Left lung (tissue), 4 donors: ENCODE measurements at regions not wholly inside any gene's neighbourhood (a gene's known extent, or its start where the extent isn't known, plus 50 kb on each side); places are given as distances from the start of the nearest gene placed in this dataset.
A peak's percentile ranks its signal among the peaks of the same experiment; 100 is the strongest.

Experiments
- ATAC-seq: fragments of 200-7000 bp; cut with Tn5 transposase; one replicate; pipeline ENCODE4 v1.9.1; 2020; ENCODE audit warnings: moderate library complexity
- DNase-seq, 4 donors: peaks; one replicate each; pipeline ENCODE4 v3.0.0-alpha.2; 2013 to 2020
- H3K27ac ChIP-seq, 2 donors: fragments of 200-600 bp; sonication (generic) in 1 of 2; one replicate each; pipeline versions ENCODE4 v1.5.0 to v1.8.0; 2020 to 2021
- H3K27me3 ChIP-seq, 2 donors: fragments of 200-600 bp; sonication (generic) in 1 of 2; one replicate each; pipeline versions ENCODE4 v1.5.0 to v1.8.0; 2020 to 2021
- H3K36me3 ChIP-seq, 2 donors: fragments of 200-600 bp; sonication (generic) in 1 of 2; one replicate each; pipeline versions ENCODE4 v1.5.0 to v1.8.0; 2020 to 2021
- H3K4me1 ChIP-seq, 2 donors: fragments of 200-600 bp; one replicate each; pipeline ENCODE4 v1.8.0; 2021
- H3K4me3 ChIP-seq, 2 donors: fragments of 200-600 bp; sonication (generic) in 1 of 2; one replicate each; pipeline versions ENCODE4 v1.5.0 to v1.8.0; 2020 to 2021; ENCODE audit warnings: mild to moderate bottlenecking in 1 of 2
- H3K9me3 ChIP-seq, 2 donors: fragments of 200-600 bp; sonication (generic) in 1 of 2; one replicate each; pipeline versions ENCODE4 v1.5.0 to v1.8.0; 2020 to 2021
- CTCF ChIP-seq, 2 donors: fragments of 200-600 bp; sonication (generic) in 1 of 2; IDR thresholded peaks; one replicate each; pipeline versions ENCODE4 v1.5.0 to v1.8.0; 2021; ENCODE audit warnings: antibody characterized with exemption in 2 of 2
- intact Hi-C, 2 donors: fragments of 100-400 bp; cut with DNase I; formaldehyde crosslinking; loops; one replicate each; pipeline versions ENCODE4 v1.11.2 to v1.14.2; 2022
- donor health status: DM: no; HTN: yes; CAD: no.
- donor health status: DM: no; HTN: no; CAD: no.

- TF ChIP-seq CTCF (IDR thresholded peaks at IDR 0.05), result no peak
- no peak overlapping the region for H3K4me3 ChIP-seq
- no peaks in the 10 kb centered on the region for H3K36me3 ChIP-seq
- no peaks in the 10 kb centered on the region for H3K9me3 ChIP-seq
- ATAC-seq (peak; percentile 30), DNase-seq (peak in 2 of 4 donors; percentile 49 to 76)
- no peak overlapping the region for H3K27ac ChIP-seq
- no peaks in the 10 kb centered on the region for H3K27me3 ChIP-seq
- no peaks in the 10 kb centered on the region for H3K4me1 ChIP-seq
- intact Hi-C loops, result no loop called here
These were observed 397.0 kb downstream of the NXPE2 start for GRCh38 chr11:115075356-115075755.

GRCh38 chr11:115077740-115078139 is 399.4 kb downstream of the NXPE2 start:
- Histone ChIP-seq H3K27me3 (no peaks in the 10 kb centered on the region), H3K4me3 (no peak overlapping the region), H3K9me3 (no peaks in the 10 kb centered on the region), H3K4me1 (no peaks in the 10 kb centered on the region), H3K27ac (no peak overlapping the region), H3K36me3 (no peaks in the 10 kb centered on the region)
- DNase-seq, result no peak
- TF ChIP-seq CTCF (IDR thresholded peaks at IDR 0.05), result no peak
- intact Hi-C loops, result no loop called here
- no peak for ATAC-seq

GRCh38 chr11:115078461-115079438 is 400.4 kb downstream of the NXPE2 start:
- ATAC-seq, result no peak
- peaks cover 0 to 6% of the 10 kb centered on the region in 2 donors for H3K27me3 ChIP-seq
- intact Hi-C loops, result no loop called here
- no peaks in the 10 kb centered on the region for H3K36me3 ChIP-seq
- no peak for DNase-seq
- H3K27ac ChIP-seq, result no peak overlapping the region
- no peaks in the 10 kb centered on the region for H3K4me1 ChIP-seq
- TF ChIP-seq CTCF (IDR thresholded peaks at IDR 0.05), result no peak
- H3K4me3 ChIP-seq, result no peak overlapping the region
- no peaks in the 10 kb centered on the region for H3K9me3 ChIP-seq

GRCh38 chr11:115080923-115081680 is 402.8 kb downstream of the NXPE2 start:
- DNase-seq, result no peak
- Histone ChIP-seq H3K4me3 (no peak overlapping the region), H3K27ac (no peak overlapping the region), H3K36me3 (no peaks in the 10 kb centered on the region), H3K9me3 (no peaks in the 10 kb centered on the region), H3K4me1 (no peaks in the 10 kb centered on the region), H3K27me3 (peaks cover 0 to 9% of the 10 kb centered on the region in 2 donors)
- no peak for TF ChIP-seq CTCF (IDR thresholded peaks at IDR 0.05)
- intact Hi-C loops, result no loop called here
- ATAC-seq, result no peak

GRCh38 chr11:115081972-115082371 is 403.6 kb downstream of the NXPE2 start:
- Histone ChIP-seq H3K4me1 (no peaks in the 10 kb centered on the region), H3K27me3 (peaks cover 0 to 13% of the 10 kb centered on the region in 2 donors), H3K27ac (no peak overlapping the region), H3K4me3 (no peak overlapping the region), H3K9me3 (no peaks in the 10 kb centered on the region), H3K36me3 (no peaks in the 10 kb centered on the region)
- ATAC-seq (no peak), DNase-seq (no peak)
- no peak for TF ChIP-seq CTCF (IDR thresholded peaks at IDR 0.05)
- intact Hi-C loops, result no loop called here
